Left kidney (tissue), 1 donor: ENCODE measurements at regions not wholly inside any gene's neighbourhood (a gene's known extent, or its start where the extent isn't known, plus 50 kb on each side); places are given as distances from the start of the nearest gene placed in this dataset.

Experiments
- DNase-seq: peaks from one replicate; pipeline ENCODE4 v3.0.0-alpha.2; 2013

DNA sequence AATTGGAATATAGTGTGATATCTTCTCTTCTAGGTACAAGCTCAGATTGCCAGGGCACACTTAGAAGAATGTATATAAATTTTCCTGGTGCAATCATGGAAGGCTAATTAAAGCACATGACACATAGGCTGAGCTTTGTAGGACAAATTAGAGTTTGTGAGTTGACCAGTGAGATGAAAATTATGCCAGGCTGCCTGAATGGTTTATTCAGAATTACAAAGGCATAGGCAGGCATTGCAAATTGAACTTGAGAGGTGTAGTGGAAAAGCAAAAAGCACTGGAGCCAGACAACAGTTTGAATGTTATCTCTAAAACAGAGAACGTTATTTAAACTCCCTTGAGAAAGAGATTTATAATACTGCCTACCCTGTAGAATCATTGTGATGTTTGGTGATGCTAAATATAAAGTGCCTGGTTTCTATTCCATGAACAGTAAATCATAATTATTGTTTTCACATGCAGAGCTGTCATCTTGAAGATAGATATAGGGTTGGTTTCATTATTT, 712.1 kb downstream of the TBC1D32 start:
- DNase-seq, result no peak

DNA sequence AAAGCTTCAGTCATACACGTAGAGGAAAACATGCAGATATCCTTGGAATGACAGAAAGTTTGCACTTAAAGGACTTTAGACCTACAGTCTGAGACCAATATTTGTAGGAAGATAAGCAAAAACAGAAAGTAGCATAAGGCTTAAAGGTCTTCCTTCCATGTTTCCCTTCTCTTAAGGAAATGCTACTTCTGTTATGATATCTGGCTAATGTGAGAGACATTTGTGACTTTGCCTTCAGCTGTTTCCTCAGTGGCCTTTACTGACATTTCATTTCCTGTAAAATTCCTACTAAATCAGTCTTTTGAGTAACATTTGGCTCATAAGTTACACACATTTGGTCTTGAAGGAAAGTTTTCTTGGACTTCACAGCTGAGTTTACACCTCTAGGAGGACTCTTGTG, 713.4 kb downstream of the TBC1D32 start:
- DNase-seq, result no peak

DNA sequence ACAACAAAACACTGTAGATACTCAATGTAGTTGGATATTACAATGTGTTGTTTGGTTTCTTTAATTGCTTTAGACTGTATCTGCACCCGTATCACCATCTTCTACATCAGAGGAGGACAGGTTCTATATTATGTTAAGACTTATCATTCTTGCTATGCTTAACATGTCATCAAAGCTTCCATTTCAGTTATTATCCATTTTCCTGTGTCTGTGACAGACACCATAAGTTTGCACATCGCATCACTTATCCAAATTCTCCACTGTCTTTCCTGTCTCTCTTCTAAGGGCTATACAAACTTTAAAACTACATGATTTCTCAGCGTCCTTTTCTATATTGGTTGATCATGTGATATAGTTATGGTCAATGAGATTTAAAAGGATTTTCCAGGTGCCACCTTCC, 719.0 kb downstream of the TBC1D32 start:
- DNase-seq, result no peak

DNA sequence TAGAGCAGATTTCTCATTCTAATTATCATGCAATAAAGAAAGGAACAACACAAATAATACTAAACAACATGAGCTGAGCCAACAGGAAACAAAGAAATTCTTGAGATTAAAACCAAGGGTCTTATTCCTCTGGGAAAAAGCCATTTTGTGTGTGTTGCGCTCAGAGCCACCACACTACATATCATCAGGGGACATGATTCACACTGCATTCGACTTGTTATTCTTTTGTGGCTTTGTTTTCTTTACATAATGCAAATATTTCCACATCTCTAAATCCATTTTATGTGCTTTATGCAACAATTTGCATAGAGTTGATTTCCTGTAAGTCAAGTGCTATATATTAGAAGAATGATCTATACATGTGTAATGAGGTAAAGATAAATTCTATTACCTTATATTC, 719.6 kb downstream of the TBC1D32 start:
- DNase-seq, result no peak

DNA sequence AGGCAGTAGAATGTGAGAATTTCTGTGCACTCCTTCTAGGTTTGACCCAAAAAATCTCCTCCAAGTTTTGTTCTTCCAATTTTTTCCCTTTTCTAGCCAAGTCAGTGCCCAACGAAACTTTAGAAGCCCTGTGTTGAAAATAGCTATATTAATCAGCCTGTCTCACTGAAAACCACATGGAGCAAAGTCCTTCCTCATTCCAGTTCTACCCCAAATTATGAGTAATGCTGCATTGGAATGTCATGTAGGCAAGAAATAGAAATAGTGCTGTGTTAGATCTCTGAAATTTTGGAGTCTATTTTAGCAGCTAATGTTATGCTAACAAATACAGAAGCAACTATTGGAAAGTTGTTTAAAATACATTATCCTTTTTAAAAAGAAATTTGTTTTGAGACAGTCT, 725.5 kb downstream of the TBC1D32 start:
- no peak for DNase-seq

DNA sequence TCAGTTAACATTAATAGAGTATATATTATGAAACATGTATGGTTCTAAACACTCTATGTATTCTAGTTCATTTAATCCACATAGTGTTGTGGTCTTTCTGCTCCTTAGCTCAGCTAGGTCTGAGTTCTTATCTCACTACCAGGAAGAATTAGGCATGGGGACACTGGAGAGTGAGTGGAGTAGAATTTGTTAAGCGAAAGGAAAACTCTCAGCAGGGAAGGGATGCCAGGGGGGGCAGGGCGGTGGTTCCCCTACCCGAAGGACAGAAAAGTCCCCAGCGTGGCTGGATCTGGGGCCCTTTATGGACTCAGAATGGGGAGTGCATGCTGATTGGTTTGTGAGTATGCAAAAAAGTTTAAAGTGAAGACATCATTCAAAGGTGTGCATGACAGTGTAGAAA, 727.5 kb downstream of the TBC1D32 start:
- DNase-seq, result no peak

DNA sequence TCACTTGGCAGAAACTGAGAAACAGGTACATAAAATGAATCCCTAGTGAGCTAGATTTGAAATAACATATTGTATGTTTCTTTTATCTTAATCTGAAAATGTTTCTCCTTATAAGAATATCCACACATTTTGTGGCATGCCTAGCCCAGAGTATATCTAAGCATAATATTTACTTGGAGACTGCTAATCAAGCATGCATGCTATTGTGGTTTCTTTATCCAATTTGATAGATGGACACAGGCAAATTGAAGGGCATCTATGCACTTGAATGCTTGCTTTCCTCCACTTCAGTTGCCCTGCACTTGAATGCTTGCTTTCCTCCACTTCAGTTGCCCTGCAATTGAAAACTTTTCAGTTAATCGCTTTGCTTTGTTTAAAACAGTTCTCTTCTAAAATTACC, 729.8 kb downstream of the TBC1D32 start:
- DNase-seq, result no peak

DNA sequence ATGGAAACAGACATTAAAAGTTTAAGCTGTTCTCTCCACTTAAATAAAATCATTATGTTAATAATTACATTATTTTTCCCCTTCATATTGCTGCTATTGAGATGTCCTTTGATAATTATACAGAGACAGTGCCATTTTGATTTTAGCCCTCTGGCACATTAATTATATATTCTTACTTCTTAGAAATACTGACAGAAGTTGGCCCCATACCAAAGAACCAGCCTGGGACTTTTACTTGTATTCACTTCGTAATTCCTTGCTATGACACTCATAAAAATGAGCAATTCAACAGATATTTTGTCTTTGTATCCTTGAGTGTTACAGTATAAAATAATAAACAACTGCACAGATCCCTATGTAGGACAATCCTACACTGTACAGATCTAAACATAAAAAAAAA, 743.7 kb downstream of the TBC1D32 start:
- no peak for DNase-seq

DNA sequence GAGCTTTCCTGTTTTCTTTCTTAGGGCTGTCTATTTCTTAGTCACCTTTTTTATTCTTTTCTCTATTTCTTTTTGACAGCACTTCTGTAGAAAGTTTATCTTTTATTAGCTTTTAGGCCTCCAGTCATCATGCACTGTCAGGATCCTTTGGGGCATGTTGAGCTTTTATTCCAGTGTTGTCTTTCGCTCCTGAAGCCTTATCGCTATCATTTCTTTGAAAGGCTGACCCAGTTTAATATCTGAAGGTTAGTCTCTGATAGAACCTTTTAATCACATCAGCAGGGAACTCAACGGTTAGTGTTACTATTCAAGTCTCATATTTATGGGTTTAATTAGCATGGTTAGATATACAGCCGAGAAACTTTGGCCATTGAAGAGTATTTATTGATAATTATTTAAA, 745.9 kb downstream of the TBC1D32 start:
- no peak for DNase-seq

DNA sequence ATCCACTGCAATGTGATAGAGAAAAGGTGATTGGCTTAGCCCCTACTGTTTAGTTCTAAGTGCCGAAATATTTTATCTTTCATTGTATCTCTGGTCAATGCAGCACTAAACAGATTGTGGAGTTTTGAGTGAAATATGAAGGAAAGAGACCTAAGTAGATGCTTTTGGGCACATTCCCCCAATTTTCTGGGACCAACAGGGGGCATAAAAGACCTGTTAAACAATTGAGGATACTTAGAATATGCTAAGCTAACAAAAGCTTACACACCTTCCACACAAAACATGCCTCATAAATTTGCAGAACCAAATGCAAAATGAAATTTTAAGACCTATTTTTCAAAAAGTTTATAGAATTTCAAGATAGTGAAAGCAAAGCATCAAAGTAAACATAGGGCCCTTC, 746.9 kb downstream of the TBC1D32 start:
- DNase-seq, result no peak

DNA sequence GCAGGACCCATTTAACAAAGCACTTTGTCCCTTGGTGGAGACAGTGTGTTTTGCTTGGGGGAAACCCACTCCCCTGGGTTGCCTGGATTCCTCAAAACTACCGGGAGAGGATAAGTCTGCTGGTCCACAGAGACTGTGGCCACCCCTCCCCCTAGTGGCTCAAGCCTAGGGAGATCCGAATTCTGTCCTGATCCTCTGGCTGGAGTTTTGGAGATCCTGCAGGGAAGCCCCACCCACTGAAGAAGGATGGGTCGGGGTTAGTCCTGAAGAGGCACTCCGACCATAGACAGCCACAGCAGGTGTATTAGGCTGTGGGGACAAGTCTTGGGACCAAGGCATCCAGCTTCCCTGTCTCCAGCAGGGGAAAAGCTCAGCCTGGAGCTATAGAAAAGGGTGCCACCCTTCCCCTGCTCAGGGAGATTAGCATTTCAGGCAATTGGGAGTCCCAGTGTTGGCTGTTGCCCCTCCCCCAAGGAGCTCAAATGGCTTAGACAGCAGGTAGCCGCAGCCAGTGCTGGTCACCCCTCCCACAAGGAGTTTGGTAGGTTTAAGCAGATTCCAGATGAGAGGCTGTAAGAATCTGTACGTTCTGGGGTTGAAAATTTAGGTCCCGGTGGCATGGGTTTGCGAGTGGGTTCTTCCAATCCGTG, 750.0 kb downstream of the TBC1D32 start:
- no peak for DNase-seq

DNA sequence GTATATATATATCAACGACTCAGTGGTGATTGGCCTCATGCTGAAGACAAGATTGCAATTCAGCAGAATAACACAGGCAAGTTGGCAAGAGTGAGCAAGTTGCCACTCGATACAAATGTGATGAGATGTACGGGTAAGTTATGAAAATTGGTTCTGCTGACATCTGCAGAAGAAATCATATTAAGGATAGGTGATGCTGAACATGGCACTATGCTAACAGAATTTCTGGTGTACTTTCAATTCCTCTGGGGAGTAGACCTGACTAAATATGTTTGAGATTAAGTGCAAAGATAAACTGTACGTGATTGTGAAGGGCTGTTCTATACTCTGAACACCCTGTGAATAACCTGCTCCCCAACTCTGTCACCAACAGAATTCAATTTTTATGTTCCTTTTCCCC, 758.2 kb downstream of the TBC1D32 start:
- no peak for DNase-seq

DNA sequence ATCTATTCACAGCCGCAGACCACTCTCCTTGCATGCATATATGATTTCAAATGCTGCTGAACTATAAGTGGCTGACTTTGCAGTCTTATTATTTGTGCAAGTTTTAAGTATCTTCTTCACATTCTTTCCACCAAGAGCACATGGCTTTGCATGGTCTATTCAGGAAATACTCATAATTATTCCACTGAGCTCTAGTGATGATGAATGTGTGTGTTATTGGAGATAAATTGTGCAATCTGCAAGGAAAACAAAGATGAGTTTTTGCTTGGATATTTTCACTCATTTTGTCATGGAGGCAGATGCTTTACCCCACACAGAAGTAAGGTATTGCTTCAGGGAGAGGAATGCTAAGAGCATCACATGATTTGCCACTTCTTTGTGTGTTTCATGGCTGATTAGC, 764.6 kb downstream of the TBC1D32 start:
- DNase-seq, result no peak

DNA sequence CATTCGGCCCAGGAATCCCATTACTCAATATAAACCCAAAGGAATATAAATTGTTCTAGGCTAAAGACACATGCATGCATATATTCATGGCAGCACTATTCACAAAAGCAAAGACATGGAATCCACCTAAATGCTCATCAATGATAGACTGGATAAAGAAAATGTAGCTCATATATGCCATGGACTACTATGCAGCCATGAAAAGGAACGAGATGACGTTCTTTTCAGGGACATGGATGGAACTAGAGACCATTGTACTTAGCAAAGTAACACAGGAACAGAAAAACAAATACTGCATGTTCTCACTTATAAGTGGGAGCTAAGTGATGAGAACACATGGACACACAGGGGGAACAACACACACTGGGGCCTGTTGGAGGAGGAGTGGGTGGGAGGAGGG, 769.5 kb downstream of the TBC1D32 start:
- no peak for DNase-seq

DNA sequence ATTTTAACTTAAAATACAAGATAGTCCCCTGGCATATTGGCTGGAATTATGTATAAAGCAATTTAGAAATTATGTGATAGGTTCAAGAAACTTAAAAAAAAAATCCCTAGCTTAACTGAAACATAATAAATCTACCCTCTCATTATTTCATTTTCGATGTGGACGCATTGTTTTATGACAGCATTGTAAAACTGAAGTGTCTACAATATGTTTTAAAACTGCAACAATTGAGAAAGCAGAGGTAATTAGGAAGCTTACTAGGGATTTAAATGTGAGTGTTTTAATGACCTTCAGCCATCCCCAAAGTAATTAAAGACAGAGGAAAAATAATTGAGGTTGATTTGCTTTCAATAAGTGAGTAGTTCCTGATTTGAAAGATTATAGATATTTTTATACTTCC, 776.0 kb downstream of the TBC1D32 start:
- DNase-seq, result no peak

DNA sequence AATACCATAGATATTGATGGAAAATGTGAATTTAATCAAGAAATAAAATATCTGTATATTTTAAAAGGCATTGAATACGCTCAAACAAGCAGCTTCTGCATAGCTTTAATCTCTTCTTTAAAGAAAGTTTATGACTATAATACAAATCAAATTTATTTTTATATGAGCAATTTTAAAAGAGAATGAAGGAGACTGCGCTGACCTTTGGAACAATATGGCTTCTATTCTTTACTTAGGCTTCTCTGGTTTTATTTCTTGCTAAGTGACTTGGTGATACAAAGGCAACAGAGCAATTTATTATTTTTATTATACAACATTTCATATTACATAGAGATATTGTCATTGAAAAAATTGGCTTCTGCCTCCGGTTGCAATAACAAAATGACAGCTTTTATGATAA, 776.7 kb downstream of the TBC1D32 start:
- no peak for DNase-seq

DNA sequence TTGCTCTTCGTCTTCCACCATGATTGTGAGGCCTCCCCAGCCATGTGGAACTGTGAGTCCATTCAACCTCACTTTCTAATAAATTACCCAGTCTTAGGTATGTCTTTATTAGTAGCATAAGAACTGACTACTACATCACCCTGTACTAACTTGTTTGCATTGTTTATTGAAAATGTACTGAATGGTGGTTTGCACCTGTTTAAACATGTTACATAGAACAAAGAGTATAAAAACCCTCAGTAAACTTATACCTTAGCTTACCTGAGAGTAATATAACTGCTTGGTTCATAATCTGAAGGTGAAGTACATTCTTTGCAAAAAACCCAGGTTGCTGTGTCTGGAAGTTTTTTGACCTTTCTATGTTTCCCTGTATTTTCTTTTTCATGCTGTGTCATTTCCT, 777.8 kb downstream of the TBC1D32 start:
- DNase-seq, result no peak

DNA sequence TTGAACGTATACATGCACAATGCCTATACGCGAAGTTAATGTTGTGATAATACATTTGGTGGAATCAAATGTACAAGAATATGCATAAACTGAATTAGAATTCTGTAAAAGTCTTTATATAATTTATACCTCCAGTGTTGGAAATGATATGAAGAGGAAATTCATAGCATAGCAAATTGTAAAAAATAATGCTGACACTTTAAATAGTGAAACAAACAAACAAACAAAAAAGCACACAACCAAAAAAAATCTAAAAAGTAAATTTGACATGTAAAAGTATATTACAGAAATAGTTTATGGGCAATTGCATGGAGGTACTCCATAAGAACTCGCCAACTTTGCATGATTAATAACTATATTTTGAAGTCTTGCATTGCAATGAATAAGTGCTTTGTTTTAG, 780.9 kb downstream of the TBC1D32 start:
- DNase-seq, result no peak

DNA sequence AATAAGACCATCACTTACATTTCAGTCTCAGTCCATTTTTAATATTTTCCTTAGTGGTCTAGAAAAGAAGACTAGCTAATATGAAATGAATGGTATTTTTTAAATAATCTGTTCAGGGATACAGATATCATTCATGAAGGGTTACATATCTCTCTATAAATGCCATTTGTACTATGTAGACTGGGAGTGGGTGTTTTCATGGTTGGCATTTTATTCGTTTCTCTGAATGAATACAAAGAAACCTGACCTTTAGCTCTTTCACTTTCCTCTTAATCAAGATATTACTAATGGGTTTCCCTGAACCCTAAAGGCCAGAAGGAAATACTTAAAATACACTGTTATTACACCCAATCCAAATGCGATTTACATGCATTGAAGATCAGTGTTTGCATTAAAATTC, 788.9 kb downstream of the TBC1D32 start:
- DNase-seq, result no peak

DNA sequence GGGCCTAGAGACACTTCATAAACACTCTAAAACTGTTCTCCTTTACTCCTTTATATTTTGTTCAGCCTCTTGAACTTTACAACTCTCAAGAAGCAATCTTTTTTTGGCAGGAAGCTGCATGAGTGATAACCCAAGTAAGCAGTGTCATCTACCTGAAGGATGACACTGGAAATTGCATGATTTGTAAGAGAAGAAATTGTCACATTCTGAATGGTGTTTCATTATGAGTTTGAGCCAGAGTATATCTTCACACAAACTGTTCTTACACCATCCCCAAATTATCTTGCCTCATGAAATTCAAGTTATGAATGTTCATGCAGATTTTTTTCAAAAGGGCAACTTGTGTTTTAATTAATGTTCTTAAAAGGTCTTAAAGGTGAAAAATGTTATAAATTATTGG, 799.3 kb downstream of the TBC1D32 start:
- DNase-seq, result no peak

DNA sequence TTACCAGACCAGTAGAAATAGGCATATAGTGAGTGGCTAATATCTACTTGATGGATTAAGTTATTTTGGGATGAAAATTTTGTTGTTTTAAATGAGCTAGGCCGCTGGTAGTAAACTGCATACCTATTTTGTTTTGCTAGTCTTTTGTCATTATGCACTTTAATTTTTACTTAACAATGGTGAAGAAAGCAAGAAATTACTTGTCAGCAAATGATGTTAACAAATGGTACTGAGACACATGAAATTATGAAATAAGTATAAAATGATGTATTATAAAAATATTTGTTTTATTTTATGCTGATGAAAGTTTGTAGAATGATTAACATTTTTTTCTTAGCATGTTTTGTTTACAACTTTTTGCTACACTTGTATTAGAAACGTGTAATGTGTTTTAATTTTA, 807.7 kb downstream of the TBC1D32 start:
- DNase-seq, result no peak

DNA sequence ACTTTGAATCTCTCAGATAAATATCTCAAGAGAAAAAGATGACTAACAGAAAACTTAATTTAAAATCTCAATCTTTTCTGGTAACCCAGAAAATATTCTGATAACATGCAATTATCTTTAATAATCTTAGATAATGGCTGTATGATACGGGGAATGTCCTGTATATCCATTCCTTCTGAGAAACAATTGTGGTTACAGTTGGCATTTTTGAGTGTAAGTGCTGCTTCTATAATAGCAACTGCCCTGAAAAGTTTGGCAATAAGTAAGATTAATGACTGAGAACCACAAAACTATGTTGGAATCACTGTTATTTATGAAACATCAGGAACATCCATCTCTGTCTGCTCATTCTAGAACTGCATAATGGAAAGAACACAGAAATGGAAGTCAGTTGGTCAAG, 819.7 kb downstream of the TBC1D32 start:
- DNase-seq, result no peak

DNA sequence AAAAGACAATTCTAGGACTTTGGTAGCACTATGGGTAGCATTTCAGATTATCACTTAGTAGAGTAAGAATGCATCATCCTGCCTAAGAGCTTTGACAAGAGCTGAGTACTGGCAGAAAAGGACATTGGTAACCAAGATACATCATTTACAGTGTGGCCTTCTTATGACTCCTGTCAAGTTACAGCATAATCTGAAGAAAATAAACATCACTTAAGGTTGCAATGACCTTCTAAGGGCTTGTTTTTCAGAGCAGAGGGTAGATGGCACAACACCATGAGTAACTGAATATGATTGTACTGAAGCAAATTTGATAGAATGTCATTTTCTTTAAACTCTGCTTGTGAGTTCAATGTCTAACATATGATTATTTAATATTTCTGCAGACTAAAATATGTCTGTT, 822.6 kb downstream of the TBC1D32 start:
- DNase-seq, result no peak

DNA sequence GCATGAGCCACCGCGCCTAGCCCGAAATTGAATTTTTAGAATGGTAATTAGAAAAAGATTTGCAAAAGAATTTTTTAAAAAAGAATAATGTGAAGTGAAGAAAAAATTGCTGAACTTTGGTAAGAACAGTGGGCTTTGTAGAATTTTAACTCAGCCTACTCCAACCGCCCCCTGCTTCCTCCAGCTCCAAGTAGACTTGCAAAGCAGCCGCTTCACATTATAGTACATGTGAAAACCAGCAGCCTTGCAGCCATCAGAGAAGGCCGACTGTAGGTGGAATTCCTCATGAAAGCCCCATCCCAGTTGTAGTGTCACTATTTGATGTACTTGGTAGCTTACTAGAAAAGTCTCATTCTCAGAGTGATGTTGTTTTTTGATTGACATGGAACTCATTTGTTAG, 835.6 kb downstream of the TBC1D32 start:
- DNase-seq, result no peak

DNA sequence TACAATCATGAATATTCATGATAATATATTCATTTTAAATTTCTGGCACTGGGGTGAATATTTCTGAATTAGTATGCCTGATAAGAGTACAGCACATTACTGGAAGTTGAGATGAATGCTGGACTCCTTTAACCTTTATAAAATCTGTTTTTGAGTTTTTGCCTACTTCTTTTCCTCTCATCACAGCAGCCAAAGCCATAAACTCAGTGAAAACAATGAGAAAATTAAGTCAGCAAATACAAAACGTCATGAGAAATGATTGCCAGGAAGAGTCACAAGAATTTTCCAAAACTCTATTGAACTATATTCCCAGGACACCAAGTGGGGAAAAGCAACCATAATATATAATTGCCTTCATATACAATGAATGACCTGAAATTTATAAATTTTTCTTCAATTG, 837.6 kb downstream of the TBC1D32 start:
- DNase-seq, result no peak
